Activated T-helper 1 cell treated with anti-CD3 and anti-CD28 coated beads, Interleukin-12 subunit alpha, Interleukin-12 subunit beta, Interleukin-2, Interleukin-4 antibody, amounts not matched to agents 30 ng/mL and 10 ng/mL and 1 ng/mL, durations not matched to agents 14 hours and 24 hours and 36 hours (primary cell): ENCODE measurements at regions not wholly inside any gene's neighbourhood (a gene's known extent, or its start where the extent isn't known, plus 50 kb on each side); places are given as distances from the start of the nearest gene placed in this dataset.
"Not testable (repeated sequence)": the region's sequence is repeated elsewhere in the genome, so short reads cannot be mapped to it uniquely, and the experiment has no call there.

Source experiments
- DNase-seq: peaks from one replicate; pipeline ENCODE4 v3.0.0; 2021; ENCODE audit warnings: low spot score
- H3K27ac Mint-ChIP-seq: one replicate; pipeline ENCODE4 v1.8.0; 2021; ENCODE audit warnings: mild to moderate bottlenecking, mixed read lengths
- H3K27me3 Mint-ChIP-seq: one replicate; pipeline ENCODE4 v1.8.0; 2022; ENCODE audit warnings: mild to moderate bottlenecking, moderate library complexity, mixed read lengths; ENCODE audit not compliant: insufficient read depth
- H3K36me3 Mint-ChIP-seq: one replicate; pipeline ENCODE4 v1.8.0; 2021; ENCODE audit warnings: low read depth, mixed read lengths
- H3K4me1 Mint-ChIP-seq: one replicate; pipeline ENCODE4 v1.8.0; 2021; ENCODE audit warnings: low read depth, mixed read lengths
- H3K4me3 Mint-ChIP-seq: one replicate; pipeline ENCODE4 v1.8.0; 2021; ENCODE audit warnings: mild to moderate bottlenecking, moderate library complexity, mixed read lengths
- H3K9me3 Mint-ChIP-seq: one replicate; pipeline ENCODE4 v1.8.0; 2021; ENCODE audit warnings: mixed read lengths
- intact Hi-C: fragments of 100-400 bp; cut with micrococcal nuclease; formaldehyde crosslinking; loops from one replicate; pipeline ENCODE4 v1.15.1; 2024

DNA sequence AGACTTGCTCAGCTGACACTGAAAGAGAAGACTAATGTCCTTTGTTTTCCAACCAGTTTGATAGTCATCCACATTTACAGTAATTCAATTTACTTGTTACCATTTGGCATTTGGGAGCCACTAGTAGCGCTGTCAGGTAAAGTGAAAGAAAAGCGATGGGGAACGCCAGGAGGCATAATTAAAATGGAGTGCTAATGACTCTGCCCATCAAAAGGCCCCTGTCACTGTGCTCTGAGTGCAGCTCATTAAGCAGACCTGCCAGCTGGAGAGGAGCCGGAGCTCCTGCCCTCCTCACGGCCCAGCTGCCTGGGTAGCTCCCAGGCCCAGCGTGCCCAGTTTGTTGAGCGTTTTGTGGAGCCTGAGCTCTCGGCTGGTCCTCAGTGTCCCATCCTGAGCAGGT is 463.6 kb upstream of the CCDC196 start:
- intact Hi-C loops: no loop called here
- Mint-ChIP-seq H3K27ac (no peak overlapping the region), H3K9me3 (no peaks in the 10 kb centered on the region), H3K36me3 (no peaks in the 10 kb centered on the region), H3K4me1 (no peaks in the 10 kb centered on the region), H3K27me3 (peaks cover 2% of the 10 kb centered on the region), H3K4me3 (no peak overlapping the region)
- DNase-seq: no peak

DNA sequence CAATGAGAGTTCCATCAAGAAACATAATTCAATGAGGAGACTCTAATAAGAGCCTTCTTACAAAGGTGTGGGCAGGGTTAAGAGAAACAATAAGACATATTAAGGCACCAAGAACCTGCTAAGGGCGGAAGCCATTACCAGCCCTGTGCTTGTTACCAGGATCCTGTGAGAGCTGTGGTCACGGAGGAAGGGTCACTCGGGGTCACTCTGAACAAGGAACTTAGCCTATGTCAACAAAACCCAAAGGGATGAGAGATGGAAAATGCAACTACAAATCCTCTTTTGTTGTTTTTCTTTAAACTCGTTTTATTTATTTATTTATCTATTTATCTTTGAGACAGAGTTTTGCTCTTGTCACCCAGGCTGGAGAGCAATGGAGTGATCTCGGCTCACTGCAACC is 460.4 kb upstream of the CCDC196 start:
- Mint-ChIP-seq H3K4me1 (no peaks in the 10 kb centered on the region), H3K9me3 (peaks cover 7% of the 10 kb centered on the region), H3K27me3 (peaks cover 6% of the 10 kb centered on the region), H3K4me3 (no peak overlapping the region), H3K27ac (no peak overlapping the region), H3K36me3 (no peaks in the 10 kb centered on the region)
- intact Hi-C loops: no loop called here
- no peak for DNase-seq

DNA sequence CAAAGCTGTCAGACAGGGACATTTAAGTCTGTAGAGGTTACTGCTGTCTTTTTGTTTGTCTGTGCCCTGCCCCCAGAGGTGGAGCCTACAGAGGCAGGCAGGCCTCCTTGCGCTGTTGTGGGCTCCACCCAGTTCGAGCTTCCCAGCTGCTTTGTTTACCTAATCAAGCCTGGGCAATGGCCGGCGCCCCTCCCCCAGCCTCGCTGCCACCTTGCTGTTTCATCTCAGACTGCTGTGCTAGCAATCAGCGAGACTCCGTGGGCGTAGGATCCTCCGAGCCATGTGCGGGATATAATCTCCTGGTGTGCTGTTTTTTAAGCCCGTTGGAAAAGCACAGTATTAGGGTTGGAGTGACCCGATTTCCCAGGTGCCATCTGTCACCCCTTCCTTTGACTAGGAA is 454.2 kb upstream of the CCDC196 start:
- Mint-ChIP-seq H3K27me3 (peaks cover 14% of the 10 kb centered on the region), H3K9me3 (peaks cover 27% of the 10 kb centered on the region)
- H3K4me3 Mint-ChIP-seq, H3K4me1 Mint-ChIP-seq, H3K27ac Mint-ChIP-seq, DNase-seq, H3K36me3 Mint-ChIP-seq, intact Hi-C loops: not testable (repeated sequence)

DNA sequence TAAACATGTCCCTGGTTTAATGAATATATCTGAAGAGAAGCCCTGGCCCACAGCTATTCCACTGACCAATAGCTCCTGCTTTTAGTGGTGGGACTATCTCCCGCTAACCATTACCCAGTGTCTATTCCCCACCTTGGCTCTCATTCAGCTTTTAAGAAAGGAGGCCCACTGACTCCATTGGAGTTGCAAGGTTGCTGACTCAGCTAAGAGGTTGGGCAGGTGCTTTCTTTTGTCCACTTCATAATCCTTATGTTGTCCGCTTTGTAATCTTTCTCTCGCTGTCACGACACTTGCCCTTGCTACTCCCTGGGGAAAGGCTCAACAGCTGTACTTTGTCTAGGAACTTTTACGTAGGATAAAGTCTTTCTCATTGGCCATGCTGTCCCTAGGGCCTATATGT is 453.4 kb upstream of the CCDC196 start:
- DNase-seq: no peak
- Mint-ChIP-seq H3K27ac (no peak overlapping the region), H3K4me3 (no peak overlapping the region), H3K36me3 (peaks cover 4% of the 10 kb centered on the region), H3K9me3 (peaks cover 27% of the 10 kb centered on the region), H3K27me3 (peaks cover 16% of the 10 kb centered on the region), H3K4me1 (no peaks in the 10 kb centered on the region)
- intact Hi-C loops: no loop called here

DNA sequence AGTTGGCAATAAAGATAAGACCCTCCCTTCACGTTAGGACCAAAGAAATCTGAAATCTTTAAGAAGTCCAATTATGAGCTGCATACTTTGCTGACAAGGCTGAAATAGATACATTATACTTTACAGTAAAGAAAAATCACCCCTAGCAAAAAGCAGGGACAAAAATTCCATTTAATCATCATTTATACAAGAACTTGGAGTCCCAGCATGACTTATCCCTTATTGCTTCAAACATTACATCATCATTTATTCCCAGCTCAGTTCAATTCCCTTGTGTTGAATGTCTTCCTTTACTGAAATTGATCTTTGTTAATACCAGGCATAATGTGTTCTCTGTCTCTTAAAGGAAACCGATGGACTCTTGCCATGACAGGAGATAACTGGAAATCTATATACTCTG is 449.6 kb upstream of the CCDC196 start:
- peaks cover 13% of the 10 kb centered on the region for H3K9me3 Mint-ChIP-seq
- peaks cover 24% of the 10 kb centered on the region for H3K27me3 Mint-ChIP-seq
- intact Hi-C loops: no loop called here
- peaks cover 1% of the 10 kb centered on the region for H3K36me3 Mint-ChIP-seq
- DNase-seq: no peak
- no peak overlapping the region for H3K27ac Mint-ChIP-seq
- H3K4me1 Mint-ChIP-seq: no peaks in the 10 kb centered on the region
- no peak overlapping the region for H3K4me3 Mint-ChIP-seq

DNA sequence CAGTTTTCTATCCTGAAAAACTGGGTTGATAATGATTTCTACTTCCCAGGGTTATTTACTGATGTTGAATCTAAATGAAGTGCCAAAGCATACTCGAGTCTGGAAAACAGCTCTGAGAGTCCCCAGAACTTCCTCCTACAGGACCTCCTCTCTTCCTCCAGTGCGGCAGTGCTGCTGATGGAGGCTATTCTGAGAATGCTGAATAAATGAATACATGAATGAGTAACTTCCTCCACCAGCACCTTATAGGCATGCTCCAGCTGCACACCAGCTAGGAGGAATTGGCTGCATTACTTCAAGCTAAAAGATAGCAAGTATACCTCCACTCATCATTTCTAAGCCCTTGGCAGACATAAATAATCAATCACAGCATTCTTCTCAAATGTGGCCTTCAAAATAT is 448.8 kb upstream of the CCDC196 start:
- no peak overlapping the region for H3K27ac Mint-ChIP-seq
- no peaks in the 10 kb centered on the region for H3K4me1 Mint-ChIP-seq
- no peak for DNase-seq
- H3K36me3 Mint-ChIP-seq: peaks cover 1% of the 10 kb centered on the region
- no peak overlapping the region for H3K4me3 Mint-ChIP-seq
- intact Hi-C loops: no loop called here
- peaks cover 13% of the 10 kb centered on the region for H3K9me3 Mint-ChIP-seq
- H3K27me3 Mint-ChIP-seq: peaks cover 24% of the 10 kb centered on the region

DNA sequence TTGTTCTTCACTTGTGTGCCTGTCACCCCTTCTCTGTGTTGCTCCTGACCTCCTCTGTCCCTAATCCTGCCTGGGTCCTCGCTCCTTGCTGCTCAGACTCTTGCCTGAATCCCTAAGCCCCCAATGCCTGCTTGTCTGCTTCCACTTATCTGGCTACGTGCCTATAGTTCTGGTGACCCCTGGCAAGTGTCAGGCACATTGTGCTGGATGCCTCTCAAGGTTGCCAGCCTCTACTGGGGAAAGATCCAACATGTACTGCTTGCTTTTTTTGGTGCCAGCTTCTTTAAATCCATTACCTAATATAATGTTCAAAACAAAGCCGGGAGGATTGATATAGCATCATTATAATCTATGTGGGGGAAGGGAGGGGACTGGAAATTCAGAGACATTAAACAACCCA is 448.0 kb upstream of the CCDC196 start:
- no peak for DNase-seq
- Mint-ChIP-seq H3K36me3 (peaks cover 1% of the 10 kb centered on the region), H3K9me3 (peaks cover 8% of the 10 kb centered on the region), H3K27ac (no peak overlapping the region), H3K4me1 (no peaks in the 10 kb centered on the region), H3K4me3 (no peak overlapping the region), H3K27me3 (peaks cover 24% of the 10 kb centered on the region)
- intact Hi-C loops: no loop called here

DNA sequence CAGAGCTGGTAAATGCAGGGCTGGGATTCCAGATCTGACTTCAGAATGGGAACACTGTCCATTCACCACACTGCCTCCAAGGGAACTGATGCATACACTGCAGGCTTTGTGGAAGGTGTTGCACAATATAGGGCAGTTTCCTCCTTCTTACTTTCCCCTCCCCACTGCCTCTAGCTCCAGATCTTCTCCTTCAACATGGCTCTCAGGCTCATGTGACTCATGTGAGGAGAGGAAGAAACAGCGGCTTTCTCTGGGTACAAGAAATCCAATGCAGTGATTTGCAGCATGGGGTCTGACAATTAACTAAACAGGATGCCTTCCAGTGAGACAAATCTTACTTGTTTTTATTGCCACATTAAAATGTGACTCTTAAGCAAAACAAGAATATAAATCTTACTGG is 447.6 kb upstream of the CCDC196 start:
- H3K4me3 Mint-ChIP-seq: no peak overlapping the region
- DNase-seq: no peak
- H3K4me1 Mint-ChIP-seq: no peaks in the 10 kb centered on the region
- no peak overlapping the region for H3K27ac Mint-ChIP-seq
- intact Hi-C loops: no loop called here
- H3K9me3 Mint-ChIP-seq: peaks cover 5% of the 10 kb centered on the region
- peaks cover 1% of the 10 kb centered on the region for H3K36me3 Mint-ChIP-seq
- H3K27me3 Mint-ChIP-seq: peaks cover 26% of the 10 kb centered on the region

DNA sequence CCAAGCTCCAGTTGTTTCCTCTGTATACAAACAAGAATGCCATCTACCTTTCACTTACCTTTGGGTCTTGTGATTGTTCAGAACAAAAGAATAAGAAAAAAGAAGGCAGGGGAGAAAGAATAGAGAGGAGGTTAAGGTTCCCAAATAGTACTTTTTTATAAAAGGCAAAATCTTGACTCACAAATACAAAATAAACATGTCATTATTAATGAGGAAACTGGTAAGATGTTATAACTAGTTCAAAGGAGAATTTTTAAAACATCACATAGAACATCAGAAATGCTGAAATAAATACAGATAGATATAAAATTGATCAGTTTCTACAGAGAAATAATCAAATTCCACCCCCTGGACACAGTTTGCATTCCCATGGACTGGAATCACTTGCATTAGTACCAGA is 446.7 kb upstream of the CCDC196 start:
- peaks cover 23% of the 10 kb centered on the region for H3K27me3 Mint-ChIP-seq
- intact Hi-C loops: no loop called here
- no peaks in the 10 kb centered on the region for H3K4me1 Mint-ChIP-seq
- H3K9me3 Mint-ChIP-seq: no peaks in the 10 kb centered on the region
- H3K4me3 Mint-ChIP-seq: no peak overlapping the region
- no peak overlapping the region for H3K27ac Mint-ChIP-seq
- H3K36me3 Mint-ChIP-seq: peaks cover 1% of the 10 kb centered on the region
- no peak for DNase-seq

DNA sequence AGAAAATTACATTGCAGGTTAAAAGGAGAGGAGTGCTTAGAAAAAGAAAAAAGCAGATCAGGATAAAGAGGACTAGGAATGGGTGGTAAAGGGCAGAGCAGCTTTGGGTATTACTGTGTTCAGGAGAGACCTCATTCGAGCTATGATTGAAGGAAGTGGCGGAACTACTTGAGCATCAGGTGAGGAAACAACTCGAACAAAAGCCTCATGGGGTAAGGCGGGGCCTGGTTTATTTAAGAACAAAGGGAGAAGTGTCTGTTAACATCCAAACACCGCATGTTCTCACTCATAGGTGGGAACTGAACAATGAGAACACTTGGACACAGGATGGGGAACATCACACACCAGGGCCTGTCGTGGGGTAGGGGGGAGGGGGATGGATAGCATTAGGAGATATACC is 444.6 kb upstream of the CCDC196 start:
- intact Hi-C loops: no loop called here
- H3K4me1 Mint-ChIP-seq: no peaks in the 10 kb centered on the region

DNA sequence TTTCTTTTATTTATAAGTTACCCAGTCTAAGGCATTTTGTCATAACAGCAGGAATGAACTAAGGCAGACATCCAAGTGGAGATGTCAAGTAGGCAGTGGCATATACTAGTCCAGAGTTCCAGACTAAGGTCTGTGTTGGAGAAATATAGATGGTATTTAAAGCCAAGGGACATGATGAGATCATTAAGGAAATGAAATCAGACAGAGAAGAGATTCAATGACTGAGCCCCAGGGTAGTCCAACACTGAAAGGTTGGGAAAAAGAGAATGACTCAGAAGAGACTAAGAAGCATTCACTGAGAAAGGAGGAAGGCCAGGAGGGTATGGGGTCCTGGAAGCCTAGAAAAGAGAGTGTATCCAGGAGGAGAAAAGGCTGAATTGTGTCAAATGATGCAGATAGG is 442.2 kb upstream of the CCDC196 start:
- intact Hi-C loops: no loop called here
- H3K4me3 Mint-ChIP-seq: no peak overlapping the region
- no peaks in the 10 kb centered on the region for H3K9me3 Mint-ChIP-seq
- H3K27ac Mint-ChIP-seq: no peak overlapping the region
- no peak for DNase-seq
- no peaks in the 10 kb centered on the region for H3K4me1 Mint-ChIP-seq
- H3K27me3 Mint-ChIP-seq: peaks cover 13% of the 10 kb centered on the region
- H3K36me3 Mint-ChIP-seq: no peaks in the 10 kb centered on the region

More for the DNA sequence above, 444.6 kb upstream of the CCDC196 start:
- DNase-seq: no peak
- Mint-ChIP-seq H3K9me3 (no peaks in the 10 kb centered on the region), H3K27ac (no peak overlapping the region), H3K4me3 (no peak overlapping the region), H3K36me3 (no peaks in the 10 kb centered on the region), H3K27me3 (peaks cover 20% of the 10 kb centered on the region)

DNA sequence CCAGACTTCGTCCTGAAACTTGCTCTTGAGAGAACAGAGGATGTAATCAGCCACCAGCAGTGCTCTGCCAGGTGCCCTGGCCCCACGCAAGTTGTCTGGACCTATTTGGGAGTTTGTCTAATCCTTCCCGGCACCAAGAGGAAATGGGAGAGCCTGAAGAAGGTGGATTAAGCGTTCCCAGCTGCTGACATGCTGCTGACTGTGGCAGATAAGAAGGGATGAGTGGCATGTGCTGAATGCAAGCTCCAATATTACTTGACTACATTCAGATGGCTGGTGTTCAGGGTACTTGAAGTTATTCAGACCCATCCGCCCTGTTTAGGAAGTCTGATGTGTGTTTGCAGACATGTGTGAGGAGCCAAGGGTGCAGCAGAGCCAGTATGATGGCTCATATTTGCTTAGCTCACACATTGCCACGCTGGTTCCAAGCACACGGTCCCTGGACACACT is 440.6 kb upstream of the CCDC196 start:
- Mint-ChIP-seq H3K4me1 (no peaks in the 10 kb centered on the region), H3K4me3 (no peak overlapping the region), H3K27ac (no peak overlapping the region), H3K9me3 (no peaks in the 10 kb centered on the region), H3K36me3 (no peaks in the 10 kb centered on the region), H3K27me3 (peaks cover 13% of the 10 kb centered on the region)
- DNase-seq: no peak
- intact Hi-C loops: no loop called here

DNA sequence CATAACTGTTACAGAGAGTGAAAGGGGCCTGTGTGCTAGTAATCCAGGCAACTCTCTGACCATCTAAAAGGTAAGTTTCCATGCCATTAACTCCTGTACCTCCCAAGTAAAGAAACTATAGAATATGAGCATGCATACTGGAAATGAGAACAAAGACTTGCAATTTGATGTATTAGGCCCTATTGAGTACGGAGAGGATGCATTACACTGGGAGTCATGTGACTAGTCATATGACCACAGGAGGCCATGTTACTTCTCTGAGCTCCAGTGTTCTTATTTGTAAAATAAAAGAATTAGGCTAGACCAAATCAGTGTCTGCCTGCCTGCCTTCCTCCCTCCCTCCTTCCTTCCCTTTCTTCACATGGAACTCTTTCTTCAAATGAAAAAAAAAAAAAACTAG is 440.1 kb upstream of the CCDC196 start:
- no peaks in the 10 kb centered on the region for H3K4me1 Mint-ChIP-seq
- no peak overlapping the region for H3K4me3 Mint-ChIP-seq
- H3K36me3 Mint-ChIP-seq: no peaks in the 10 kb centered on the region
- intact Hi-C loops: no loop called here
- no peak for DNase-seq
- no peaks in the 10 kb centered on the region for H3K9me3 Mint-ChIP-seq
- no peak overlapping the region for H3K27ac Mint-ChIP-seq
- H3K27me3 Mint-ChIP-seq: peaks cover 14% of the 10 kb centered on the region

DNA sequence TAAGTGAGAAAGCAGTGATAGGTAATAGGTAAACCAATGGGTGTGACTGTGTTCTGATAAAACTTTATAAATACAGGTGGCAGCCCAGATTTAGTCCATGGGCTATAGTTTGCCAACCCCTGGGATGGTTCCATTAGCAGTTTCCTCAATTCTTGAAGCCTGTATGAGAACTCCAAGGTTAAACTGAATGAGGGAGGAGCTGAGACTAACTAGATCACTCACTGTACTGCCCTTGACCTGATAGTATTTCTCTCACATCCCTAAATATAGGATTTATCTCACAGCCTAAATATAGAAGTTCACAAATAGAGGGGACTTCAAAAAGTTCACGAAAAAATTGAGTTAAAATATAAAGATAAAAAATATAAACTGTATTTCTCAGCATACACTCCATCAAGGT is 439.6 kb upstream of the CCDC196 start:
- Mint-ChIP-seq H3K36me3 (no peaks in the 10 kb centered on the region), H3K27me3 (peaks cover 14% of the 10 kb centered on the region), H3K9me3 (no peaks in the 10 kb centered on the region), H3K27ac (no peak overlapping the region), H3K4me3 (no peak overlapping the region), H3K4me1 (no peaks in the 10 kb centered on the region)
- intact Hi-C loops: no loop called here
- DNase-seq: no peak
